ENCODE measurements at regions not wholly inside any gene's neighbourhood (a gene's known extent, or its start where the extent isn't known, plus 50 kb on each side); places are given as distances from the start of the nearest gene placed in this dataset.

- POLR2A ChIA-PET = no interaction called here
- H3K27ac Mint-ChIP-seq = no peak overlapping the region
- no peaks in the 10 kb centered on the region for H3K36me3 Mint-ChIP-seq
- H3K4me1 Mint-ChIP-seq = no peaks in the 10 kb centered on the region
- H3K4me3 Mint-ChIP-seq = no peak overlapping the region
- ATAC-seq (no peak), DNase-seq (ENCODE audit: low spot score) (no peak)
- peaks cover 20% of the 10 kb centered on the region for H3K27me3 Mint-ChIP-seq (ENCODE audit: low read depth)
- CTCF ChIA-PET = interaction anchor here (0.9 to 1.0 kb wide), 3 partner anchors 30 to 824 kb away, joined by 3 to 4 read pairs (median 3); no protein-coding TSS in a partner anchor
- no peak for TF ChIP-seq SMAD4 (CRISPR knock-in tag; IDR thresholded peaks at IDR 0.05)
- peaks cover 14% of the 10 kb centered on the region for H3K9me3 Mint-ChIP-seq
These were observed 113.6 kb upstream of the CYYR1 start for GRCh38 chr21:26686705-26687104.

GRCh38 chr21:26686278-26686677 is 113.2 kb upstream of the CYYR1 start:
- ATAC-seq (peak; percentile 94), DNase-seq (ENCODE audit: low spot score) (peak; percentile 22)
- Mint-ChIP-seq H3K27me3 (ENCODE audit: low read depth) (peaks cover 20% of the 10 kb centered on the region), H3K27ac (no peak overlapping the region), H3K36me3 (no peaks in the 10 kb centered on the region), H3K9me3 (peaks cover 14% of the 10 kb centered on the region), H3K4me3 (no peak overlapping the region), H3K4me1 (no peaks in the 10 kb centered on the region)
- ChIA-PET POLR2A (no interaction called here), CTCF (interaction anchor here (0.9 to 1.0 kb wide), 3 partner anchors 31 to 824 kb away, joined by 3 to 4 read pairs (median 3); no protein-coding TSS in a partner anchor)
- TF ChIP-seq ATF2 (CRISPR knock-in tag; IDR thresholded peaks at IDR 0.05; ENCODE audit: borderline replicate concordance, low read depth) (no peak), SP1 (CRISPR knock-in tag; conservative IDR thresholded peaks at IDR 0.05) (no peak), USF1 (CRISPR knock-in tag; IDR thresholded peaks at IDR 0.05) (peak; percentile 93), USF2 (CRISPR knock-in tag; IDR thresholded peaks at IDR 0.05) (peak; percentile 92)

- no peak for ATAC-seq
- H3K36me3 Mint-ChIP-seq = no peaks in the 10 kb centered on the region
- H3K27ac Mint-ChIP-seq = no peak overlapping the region
These were observed 111.8 kb upstream of the CYYR1 start for GRCh38 chr21:26684889-26685288.

More at GRCh38 chr21:26684889-26685288, 111.8 kb upstream of the CYYR1 start:
- POLR2A ChIA-PET = no interaction called here
- H3K9me3 Mint-ChIP-seq = peaks cover 14% of the 10 kb centered on the region
- peaks cover 20% of the 10 kb centered on the region for H3K27me3 Mint-ChIP-seq (ENCODE audit: low read depth)
- no peak for DNase-seq (ENCODE audit: low spot score)
- TF ChIP-seq E2F5 (CRISPR knock-in tag; IDR thresholded peaks at IDR 0.05) (no peak), ATF6 (CRISPR knock-in tag; IDR thresholded peaks at IDR 0.05) (no peak), E2F4 (CRISPR knock-in tag; IDR thresholded peaks at IDR 0.05; ENCODE audit: borderline replicate concordance, low read depth) (no peak), RELA (CRISPR knock-in tag; IDR thresholded peaks at IDR 0.05; ENCODE audit: borderline replicate concordance) (no peak), ZNF396 (CRISPR knock-in tag; IDR thresholded peaks at IDR 0.05; ENCODE audit: borderline replicate concordance) (no peak), E2F1 (CRISPR knock-in tag; IDR thresholded peaks at IDR 0.05) (no peak), CREM (CRISPR knock-in tag; IDR thresholded peaks at IDR 0.05) (no peak), ZMAT4 (CRISPR knock-in tag; IDR thresholded peaks at IDR 0.05) (no peak), NFATC4 (CRISPR knock-in tag; IDR thresholded peaks at IDR 0.05) (no peak), SMAD4 (CRISPR knock-in tag; IDR thresholded peaks at IDR 0.05) (no peak), MAX (CRISPR knock-in tag; IDR thresholded peaks at IDR 0.05) (no peak), SOX15 (CRISPR knock-in tag; IDR thresholded peaks at IDR 0.05) (no peak), PRRX2 (CRISPR knock-in tag; IDR thresholded peaks at IDR 0.05) (no peak), ESRRA (CRISPR knock-in tag; IDR thresholded peaks at IDR 0.05; ENCODE audit: borderline replicate concordance) (no peak)
- no peak overlapping the region for H3K4me3 Mint-ChIP-seq
- CTCF ChIA-PET = no interaction called here
- H3K4me1 Mint-ChIP-seq = no peaks in the 10 kb centered on the region
